DOHH2 (cell line): ENCODE measurements at regions not wholly inside any gene's neighbourhood (a gene's known extent, or its start where the extent isn't known, plus 50 kb on each side); places are given as distances from the start of the nearest gene placed in this dataset.

ENCODE experiments used
- H3F3A ChIP-seq: fragments of 200-600 bp; sonication (generic), shearing (Covaris generic); 2 replicates; pipeline ENCODE4 v1.6.0; 2016; ENCODE audit warnings: antibody characterized with exemption, mild to moderate bottlenecking; ENCODE audit not compliant: control insufficient read depth, insufficient read depth
- H3K27ac ChIP-seq: fragments of 200-600 bp; sonication (generic); 2 replicates; pipeline ENCODE4 v1.5.1; 2014; ENCODE audit warnings: low read depth, mild to moderate bottlenecking, low read length, moderate library complexity
- H3K27me3 ChIP-seq: fragments of 200-600 bp; sonication (generic); 2 replicates; pipeline ENCODE4 v1.6.1; 2014; ENCODE audit warnings: mild to moderate bottlenecking, low read length, mixed read lengths; ENCODE audit not compliant: control insufficient read depth
- H3K36me3 ChIP-seq: fragments of 200-600 bp; sonication (generic); 2 replicates; pipeline ENCODE4 v1.6.1; 2014; ENCODE audit warnings: mild to moderate bottlenecking, low read length, moderate library complexity, mixed read lengths; ENCODE audit not compliant: control insufficient read depth
- H3K4me1 ChIP-seq: fragments of 200-600 bp; sonication (generic); 2 replicates; pipeline ENCODE4 v1.6.1; 2014; ENCODE audit warnings: mild to moderate bottlenecking, low read length, mixed read lengths; ENCODE audit not compliant: control insufficient read depth
- H3K4me2 ChIP-seq: fragments of 200-600 bp; sonication (generic); 2 replicates; pipeline ENCODE4 v1.6.0; 2014; ENCODE audit warnings: mild to moderate bottlenecking, low read length, moderate library complexity
- H3K4me3 ChIP-seq: fragments of 200-600 bp; sonication (generic); 2 replicates; pipeline ENCODE4 v1.5.1; 2014; ENCODE audit warnings: mild to moderate bottlenecking, low read length, mixed read lengths
- H3K79me2 ChIP-seq: fragments of 200-600 bp; sonication (generic); 2 replicates; pipeline ENCODE4 v1.6.1; 2014; ENCODE audit warnings: mild to moderate bottlenecking, low read length, mixed read lengths; ENCODE audit not compliant: control insufficient read depth
- H3K9me2 ChIP-seq: fragments of 200-600 bp; sonication (generic); replicated peaks from 2 replicates; pipeline ENCODE4 v1.6.1; 2014; ENCODE audit warnings: mild to moderate bottlenecking, low read length, mixed read lengths; ENCODE audit not compliant: control insufficient read depth
- H3K9me3 ChIP-seq: fragments of 200-600 bp; sonication (generic); 2 replicates; pipeline ENCODE4 v1.6.1; 2014; ENCODE audit warnings: antibody characterized with exemption, low read length, mixed read lengths; ENCODE audit not compliant: control insufficient read depth, insufficient read depth
- H4K20me1 ChIP-seq: fragments of 200-600 bp; sonication (generic); 2 replicates; pipeline ENCODE4 v1.6.0; 2014; ENCODE audit warnings: low read depth, mild to moderate bottlenecking, antibody characterized with exemption, low read length, moderate library complexity; ENCODE audit not compliant: control insufficient read depth, insufficient read depth
- CTCF ChIP-seq: fragments of 200-600 bp; sonication (generic); IDR thresholded peaks from one replicate; pipeline ENCODE4 v1.5.1; 2014; ENCODE audit warnings: antibody characterized with exemption, mild to moderate bottlenecking, low read depth, low read length; ENCODE audit not compliant: poor library complexity, severe bottlenecking
- EZH2phosphoT487 ChIP-seq: fragments of 200-600 bp; sonication (generic); IDR thresholded peaks from 2 replicates; pipeline ENCODE4 v1.6.1; 2017; ENCODE audit warnings: borderline replicate concordance, mild to moderate bottlenecking, antibody characterized with exemption, low read length, moderate library complexity, mixed read lengths

GRCh38 chr7:130881091-130881798 is 147.2 kb upstream of the KLF14 start:
- Histone ChIP-seq H3K9me2 (no peaks in the 10 kb centered on the region), H3K27ac (no peak overlapping the region)

GRCh38 chr7:130881799-130882141 is 147.8 kb upstream of the KLF14 start:
- Histone ChIP-seq H3F3A (0 out of 2 replicates have a peak, but pooled peaks cover 2% of the 10 kb centered on the region), H3K9me3 (no peaks in the 10 kb centered on the region), H3K27ac (no peak overlapping the region), H3K36me3 (peaks cover 73% of the 10 kb centered on the region), H3K4me2 (no peak overlapping the region), H3K4me3 (no peak overlapping the region), H3K79me2 (no peaks in the 10 kb centered on the region), H3K9me2 (no peaks in the 10 kb centered on the region), H3K4me1 (no peaks in the 10 kb centered on the region), H3K27me3 (no peaks in the 10 kb centered on the region), H4K20me1 (no peaks in the 10 kb centered on the region)
- no peak for TF ChIP-seq EZH2phosphoT487
- TF ChIP-seq CTCF, result no peak

More at GRCh38 chr7:130881091-130881798, 147.2 kb upstream of the KLF14 start:
- Histone ChIP-seq H3F3A (peaks cover 7% of the 10 kb centered on the region), H4K20me1 (0 out of 2 replicates have a peak, but pooled peaks cover 3% of the 10 kb centered on the region), H3K36me3 (peaks cover 68% of the 10 kb centered on the region), H3K9me3 (no peaks in the 10 kb centered on the region), H3K79me2 (no peaks in the 10 kb centered on the region), H3K4me2 (no peak overlapping the region), H3K4me3 (no peak overlapping the region), H3K27me3 (no peaks in the 10 kb centered on the region), H3K4me1 (no peaks in the 10 kb centered on the region)
- no peak for TF ChIP-seq EZH2phosphoT487

GRCh38 chr7:130882396-130882795 is 148.4 kb upstream of the KLF14 start:
- Histone ChIP-seq H3K79me2 (no peaks in the 10 kb centered on the region; the same call in 1 of the 2 replicates), H3K27ac (no peak overlapping the region), H3K4me2 (no peak overlapping the region), H3K9me2 (no peaks in the 10 kb centered on the region), H3K4me3 (no peak overlapping the region), H3K27me3 (no peaks in the 10 kb centered on the region), H3F3A (no peaks in the 10 kb centered on the region), H3K36me3 (peaks cover 68% of the 10 kb centered on the region), H3K9me3 (no peaks in the 10 kb centered on the region), H3K4me1 (no peaks in the 10 kb centered on the region), H4K20me1 (no peaks in the 10 kb centered on the region)
- TF ChIP-seq EZH2phosphoT487 (no peak), CTCF (no peak)

GRCh38 chr7:130883928-130884327 is 149.9 kb upstream of the KLF14 start:
- Histone ChIP-seq H3K4me2 (no peak overlapping the region), H3K79me2 (no peaks in the 10 kb centered on the region; the same call in 1 of the 2 replicates), H3K36me3 (peaks cover 69% of the 10 kb centered on the region), H3K27me3 (no peaks in the 10 kb centered on the region), H3K4me3 (no peak overlapping the region), H3K4me1 (no peaks in the 10 kb centered on the region), H3F3A (no peaks in the 10 kb centered on the region), H4K20me1 (no peaks in the 10 kb centered on the region), H3K9me3 (no peaks in the 10 kb centered on the region), H3K27ac (no peak overlapping the region), H3K9me2 (no peaks in the 10 kb centered on the region)
- TF ChIP-seq EZH2phosphoT487, result no peak
- no peak for TF ChIP-seq CTCF
